RWPE2 (cell line): ENCODE measurements at regions not wholly inside any gene's neighbourhood (a gene's known extent, or its start where the extent isn't known, plus 50 kb on each side); places are given as distances from the start of the nearest gene placed in this dataset.

Experiments used
- ATAC-seq: fragments of 200-7000 bp; cut with Tn5 transposase; 3 replicates; pipeline ENCODE4 v1.9.1; 2021; ENCODE audit warnings: low read depth
- DNase-seq: peaks from one replicate; pipeline ENCODE4 v3.0.0-alpha.2; 2020; ENCODE audit warnings: low spot score
- H3K27ac ChIP-seq: fragments of 450-650 bp; 2 replicates; pipeline ENCODE4 v1.5.1; 2017; ENCODE audit warnings: mild to moderate bottlenecking; ENCODE audit not compliant: poor library complexity, severe bottlenecking
- H3K27me3 ChIP-seq: fragments of 250-450 bp; sonication (Bioruptor Pico); 2 replicates; pipeline ENCODE4 v1.5.1; 2021; ENCODE audit warnings: mild to moderate bottlenecking, moderate library complexity; ENCODE audit not compliant: insufficient read depth, poor library complexity, severe bottlenecking
- H3K36me3 ChIP-seq: fragments of 250-450 bp; sonication (Bioruptor Pico); 2 replicates; pipeline ENCODE4 v1.5.1; 2020; ENCODE audit warnings: low read depth, mild to moderate bottlenecking, moderate library complexity
- H3K4me1 ChIP-seq: fragments of 250-450 bp; sonication (Bioruptor Pico); 2 replicates; pipeline ENCODE4 v1.5.1; 2021; ENCODE audit warnings: mild to moderate bottlenecking, moderate library complexity; ENCODE audit not compliant: insufficient read depth, poor library complexity, severe bottlenecking
- H3K4me3 ChIP-seq: fragments of 250-450 bp; sonication (Bioruptor Pico); 2 replicates; pipeline ENCODE4 v1.5.1; 2021; ENCODE audit warnings: mild to moderate bottlenecking, moderate library complexity; ENCODE audit not compliant: severe bottlenecking
- H3K9me3 ChIP-seq: fragments of 250-450 bp; sonication (Bioruptor Pico); 2 replicates; pipeline ENCODE4 v1.5.1; 2021; ENCODE audit warnings: mild to moderate bottlenecking, moderate library complexity; ENCODE audit not compliant: severe bottlenecking
- TF ChIP-seq, protein P1 (sequence below): fragments of 450-650 bp; IDR thresholded peaks from one replicate; pipeline ENCODE4 v1.5.1; 2017; ENCODE audit warnings: mild to moderate bottlenecking, moderate library complexity; ENCODE audit not compliant: poor library complexity, severe bottlenecking

DNA sequence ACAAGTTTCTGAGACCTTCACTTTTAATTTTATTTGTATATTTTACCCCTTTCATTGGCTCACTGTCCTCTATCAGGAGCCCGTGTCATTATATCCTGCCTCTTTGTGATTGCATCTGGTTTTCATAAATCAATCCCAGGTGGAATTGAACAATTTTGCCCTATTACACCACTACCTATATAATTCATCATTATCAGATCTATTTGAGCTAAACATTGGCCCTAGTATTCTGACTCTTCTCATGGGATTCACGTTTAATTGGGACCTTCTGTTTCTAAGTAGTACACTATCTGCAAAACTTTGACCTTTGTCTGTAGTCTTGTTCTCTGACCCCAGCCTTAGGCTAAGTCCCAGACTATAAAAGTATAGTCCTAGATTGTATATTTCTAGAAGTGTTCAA is 114.1 kb downstream of the FAT4 start:
- H3K36me3 ChIP-seq = no peaks in the 10 kb centered on the region
- TF ChIP-seq, protein P1, sequence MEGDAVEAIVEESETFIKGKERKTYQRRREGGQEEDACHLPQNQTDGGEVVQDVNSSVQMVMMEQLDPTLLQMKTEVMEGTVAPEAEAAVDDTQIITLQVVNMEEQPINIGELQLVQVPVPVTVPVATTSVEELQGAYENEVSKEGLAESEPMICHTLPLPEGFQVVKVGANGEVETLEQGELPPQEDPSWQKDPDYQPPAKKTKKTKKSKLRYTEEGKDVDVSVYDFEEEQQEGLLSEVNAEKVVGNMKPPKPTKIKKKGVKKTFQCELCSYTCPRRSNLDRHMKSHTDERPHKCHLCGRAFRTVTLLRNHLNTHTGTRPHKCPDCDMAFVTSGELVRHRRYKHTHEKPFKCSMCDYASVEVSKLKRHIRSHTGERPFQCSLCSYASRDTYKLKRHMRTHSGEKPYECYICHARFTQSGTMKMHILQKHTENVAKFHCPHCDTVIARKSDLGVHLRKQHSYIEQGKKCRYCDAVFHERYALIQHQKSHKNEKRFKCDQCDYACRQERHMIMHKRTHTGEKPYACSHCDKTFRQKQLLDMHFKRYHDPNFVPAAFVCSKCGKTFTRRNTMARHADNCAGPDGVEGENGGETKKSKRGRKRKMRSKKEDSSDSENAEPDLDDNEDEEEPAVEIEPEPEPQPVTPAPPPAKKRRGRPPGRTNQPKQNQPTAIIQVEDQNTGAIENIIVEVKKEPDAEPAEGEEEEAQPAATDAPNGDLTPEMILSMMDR = no peak
- H3K9me3 ChIP-seq = no peaks in the 10 kb centered on the region
- no peak overlapping the region for H3K4me3 ChIP-seq
- no peak overlapping the region for H3K27ac ChIP-seq
- no peaks in the 10 kb centered on the region for H3K27me3 ChIP-seq
- ATAC-seq (no peak), DNase-seq (no peak)
- no peaks in the 10 kb centered on the region for H3K4me1 ChIP-seq

DNA sequence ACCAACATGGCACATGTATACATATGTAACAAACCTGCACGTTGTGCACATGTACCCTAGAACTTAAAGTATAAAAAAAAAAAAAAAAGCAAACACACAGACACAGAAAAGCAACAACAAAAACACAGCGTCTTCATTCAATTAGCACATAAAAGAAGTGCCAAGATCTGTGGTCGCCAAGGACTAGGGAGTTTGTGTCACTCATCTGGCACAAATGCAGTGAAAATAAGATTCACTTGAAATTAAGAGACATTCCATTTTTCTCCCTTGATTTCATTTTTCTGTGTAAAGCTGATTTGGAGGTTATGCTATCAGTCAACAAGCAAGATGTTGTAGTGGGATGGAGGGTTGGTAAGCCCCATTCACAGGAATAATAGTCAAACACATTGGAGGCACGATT is 115.3 kb downstream of the FAT4 start:
- TF ChIP-seq, protein P1 = no peak
- no peak for ATAC-seq
- no peaks in the 10 kb centered on the region for H3K9me3 ChIP-seq
- H3K4me1 ChIP-seq = no peaks in the 10 kb centered on the region
- no peak for DNase-seq
- H3K27ac ChIP-seq = no peak overlapping the region
- H3K27me3 ChIP-seq = no peaks in the 10 kb centered on the region
- no peaks in the 10 kb centered on the region for H3K36me3 ChIP-seq
- no peak overlapping the region for H3K4me3 ChIP-seq

DNA sequence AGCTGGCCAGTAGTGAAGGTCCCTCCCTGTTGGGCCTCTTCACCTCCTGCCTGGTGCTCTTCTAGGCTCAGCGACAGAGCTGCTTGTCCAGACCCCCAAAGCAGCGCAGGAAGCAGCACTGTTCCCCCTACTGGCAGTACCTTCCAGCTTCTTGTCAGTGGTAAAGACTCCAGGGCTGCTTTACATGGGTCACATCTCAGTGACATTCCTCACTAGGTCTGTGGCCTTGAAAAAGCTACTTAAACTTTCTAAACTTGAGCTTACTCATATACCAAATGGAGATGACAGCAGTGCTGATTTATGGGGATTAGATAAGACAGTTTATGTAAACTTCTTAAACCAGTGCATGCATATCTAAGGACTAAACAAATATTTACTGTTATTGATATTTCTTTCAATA is 117.3 kb downstream of the FAT4 start:
- Histone ChIP-seq H3K27ac (no peak overlapping the region), H3K27me3 (no peaks in the 10 kb centered on the region), H3K4me3 (no peak overlapping the region), H3K4me1 (no peaks in the 10 kb centered on the region), H3K9me3 (no peaks in the 10 kb centered on the region), H3K36me3 (no peaks in the 10 kb centered on the region)
- TF ChIP-seq, protein P1 = no peak
- DNase-seq (no peak), ATAC-seq (no peak)

DNA sequence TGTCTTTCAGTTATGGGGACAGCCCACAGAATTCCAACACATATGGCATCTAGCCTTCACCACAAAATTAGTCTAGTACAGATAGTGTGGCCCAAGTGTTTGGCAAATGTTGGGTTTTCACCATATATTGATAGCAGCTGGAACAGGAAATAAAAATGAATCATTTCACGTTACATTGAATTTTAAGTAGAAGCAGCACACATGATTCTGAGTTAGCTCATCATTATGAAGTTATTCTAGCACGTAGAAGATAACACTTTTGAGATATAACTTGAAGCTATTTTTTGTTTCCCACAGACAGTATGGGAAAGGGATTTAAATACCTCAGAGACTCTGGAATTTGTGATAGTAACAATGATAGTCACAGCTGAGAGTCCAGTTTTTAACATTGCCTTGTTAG is 118.7 kb downstream of the FAT4 start:
- TF ChIP-seq, protein P1 = no peak
- DNase-seq (no peak), ATAC-seq (no peak)
- Histone ChIP-seq H3K36me3 (no peaks in the 10 kb centered on the region), H3K4me3 (no peak overlapping the region), H3K4me1 (no peaks in the 10 kb centered on the region), H3K9me3 (no peaks in the 10 kb centered on the region), H3K27me3 (no peaks in the 10 kb centered on the region), H3K27ac (no peak overlapping the region)

DNA sequence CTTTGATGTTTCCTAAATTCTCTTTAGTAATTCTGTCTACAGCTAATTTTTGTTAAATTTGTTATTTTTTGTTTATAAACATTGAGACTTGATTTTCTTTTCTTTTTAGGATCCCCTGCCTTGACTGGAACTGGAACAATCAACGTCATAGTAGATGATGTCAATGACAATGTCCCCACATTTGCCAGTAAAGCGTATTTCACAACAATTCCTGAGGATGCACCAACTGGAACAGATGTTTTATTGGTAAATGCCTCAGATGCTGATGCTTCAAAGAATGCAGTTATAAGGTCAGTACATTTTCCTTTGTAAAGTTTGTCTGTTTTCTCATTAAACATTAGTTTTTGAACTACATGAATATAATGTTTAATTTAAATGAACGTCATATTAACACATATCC is 119.4 kb downstream of the FAT4 start:
- Histone ChIP-seq H3K4me3 (no peak overlapping the region), H3K36me3 (no peaks in the 10 kb centered on the region), H3K4me1 (no peaks in the 10 kb centered on the region), H3K9me3 (no peaks in the 10 kb centered on the region), H3K27ac (no peak overlapping the region), H3K27me3 (no peaks in the 10 kb centered on the region)
- TF ChIP-seq, protein P1 = no peak
- no peak for DNase-seq
- ATAC-seq = no peak
